ENCODE measurements at regions not wholly inside any gene's neighbourhood (a gene's known extent, or its start where the extent isn't known, plus 50 kb on each side); places are given as distances from the start of the nearest gene placed in this dataset.
"Not testable (repeated sequence)": the region's sequence is repeated elsewhere in the genome, so short reads cannot be mapped to it uniquely, and the experiment has no call there.

GRCh38 chr22:49394116-49394785 is 433.4 kb downstream of the BRD1 start:
- H3K27ac ChIP-seq = no peak overlapping the region
- TF ChIP-seq, protein P1, sequence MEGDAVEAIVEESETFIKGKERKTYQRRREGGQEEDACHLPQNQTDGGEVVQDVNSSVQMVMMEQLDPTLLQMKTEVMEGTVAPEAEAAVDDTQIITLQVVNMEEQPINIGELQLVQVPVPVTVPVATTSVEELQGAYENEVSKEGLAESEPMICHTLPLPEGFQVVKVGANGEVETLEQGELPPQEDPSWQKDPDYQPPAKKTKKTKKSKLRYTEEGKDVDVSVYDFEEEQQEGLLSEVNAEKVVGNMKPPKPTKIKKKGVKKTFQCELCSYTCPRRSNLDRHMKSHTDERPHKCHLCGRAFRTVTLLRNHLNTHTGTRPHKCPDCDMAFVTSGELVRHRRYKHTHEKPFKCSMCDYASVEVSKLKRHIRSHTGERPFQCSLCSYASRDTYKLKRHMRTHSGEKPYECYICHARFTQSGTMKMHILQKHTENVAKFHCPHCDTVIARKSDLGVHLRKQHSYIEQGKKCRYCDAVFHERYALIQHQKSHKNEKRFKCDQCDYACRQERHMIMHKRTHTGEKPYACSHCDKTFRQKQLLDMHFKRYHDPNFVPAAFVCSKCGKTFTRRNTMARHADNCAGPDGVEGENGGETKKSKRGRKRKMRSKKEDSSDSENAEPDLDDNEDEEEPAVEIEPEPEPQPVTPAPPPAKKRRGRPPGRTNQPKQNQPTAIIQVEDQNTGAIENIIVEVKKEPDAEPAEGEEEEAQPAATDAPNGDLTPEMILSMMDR (IDR thresholded peaks at IDR 0.05) = no peak
- TF ChIP-seq ZFX (IDR thresholded peaks at IDR 0.05; ENCODE audit: borderline replicate concordance) = no peak

- TF ChIP-seq, protein P1 (IDR thresholded peaks at IDR 0.05) = no peak
- no peak for TF ChIP-seq ZFX (IDR thresholded peaks at IDR 0.05; ENCODE audit: borderline replicate concordance)
- H3K27ac ChIP-seq = no peak overlapping the region
Observed at GRCh38 chr22:49393526-49393925, 434.1 kb downstream of the BRD1 start.

GRCh38 chr22:49392841-49393510 is 434.7 kb downstream of the BRD1 start:
- no peak overlapping the region for H3K27ac ChIP-seq
- TF ChIP-seq, protein P1 (IDR thresholded peaks at IDR 0.05) = no peak

GRCh38 chr22:49392247-49392646 is 435.4 kb downstream of the BRD1 start:
- TF ChIP-seq ZFX (IDR thresholded peaks at IDR 0.05; ENCODE audit: borderline replicate concordance) = no peak
- TF ChIP-seq, protein P1 (IDR thresholded peaks at IDR 0.05) = no peak
- no peak overlapping the region for H3K27ac ChIP-seq

DNA sequence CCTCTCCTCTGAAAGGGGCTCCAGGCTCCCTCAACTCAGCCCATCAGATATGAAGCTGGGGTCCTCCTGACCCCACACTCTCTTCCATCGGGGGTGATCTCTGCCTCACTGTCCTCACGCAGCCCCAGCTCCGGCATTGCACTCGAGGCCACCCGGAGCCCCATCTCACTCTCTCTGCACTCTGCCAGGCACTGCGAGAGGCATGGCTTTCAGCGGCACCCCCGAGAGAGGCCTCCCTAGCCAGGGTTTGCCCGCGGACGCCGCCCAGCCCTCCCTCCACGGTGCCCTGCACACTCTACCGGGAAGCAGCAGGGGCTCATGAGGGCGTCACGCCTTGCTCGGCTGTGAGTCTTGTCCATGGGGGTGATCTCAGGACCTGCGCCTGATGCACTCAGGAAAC is 436.2 kb downstream of the BRD1 start:
- TF ChIP-seq, protein P1 (IDR thresholded peaks at IDR 0.05) = no peak
- TF ChIP-seq ZFX (IDR thresholded peaks at IDR 0.05; ENCODE audit: borderline replicate concordance) = no peak
- H3K27ac ChIP-seq = no peak overlapping the region

GRCh38 chr22:49390954-49391353 is 436.7 kb downstream of the BRD1 start:
- H3K27ac ChIP-seq = no peak overlapping the region
- TF ChIP-seq ZFX (IDR thresholded peaks at IDR 0.05; ENCODE audit: borderline replicate concordance) = no peak
- TF ChIP-seq, protein P1 (IDR thresholded peaks at IDR 0.05) = no peak

GRCh38 chr22:49383909-49384308 is 443.8 kb downstream of the BRD1 start:
- H3K27ac ChIP-seq = not testable (repeated sequence)

GRCh38 chr22:49382451-49382735 is 445.3 kb downstream of the BRD1 start:
- no peak overlapping the region for H3K27ac ChIP-seq
- no peak for TF ChIP-seq ZFX (IDR thresholded peaks at IDR 0.05; ENCODE audit: borderline replicate concordance)
- TF ChIP-seq, protein P1 (IDR thresholded peaks at IDR 0.05) = no peak
